Panc1 (cell line): ENCODE measurements at regions not wholly inside any gene's neighbourhood (a gene's known extent, or its start where the extent isn't known, plus 50 kb on each side); places are given as distances from the start of the nearest gene placed in this dataset.

Experiments
- ATAC-seq: fragments of 200-7000 bp; cut with Tn5 transposase; 2 replicates; pipeline ENCODE4 v1.9.1; 2020; ENCODE audit warnings: mild to moderate bottlenecking, moderate library complexity
- BruUV-seq: library from RNA; stranded (reverse); fragments of 400-500 nt; replicated peaks from 2 replicates; lab custom pipeline; 2021; lab: Mats Ljungman, UMichigan
- CTCF ChIA-PET: fragments of 300-600 bp; sonication (Branson Sonifier 250); formaldehyde crosslinking; loops from one replicate; lab custom pipeline; 2022; ENCODE audit warnings: antibody characterized with exemption; lab: Charles Lee
- POLR2A ChIA-PET: fragments of 300-600 bp; sonication (Branson Sonifier 250); formaldehyde crosslinking; loops from one replicate; lab custom pipeline; 2022; ENCODE audit warnings: antibody characterized with exemption; lab: Charles Lee
- DNase-seq: peaks from one replicate; pipeline ENCODE4 v3.0.0-alpha.2; 2010; ENCODE audit warnings: low read depth, low spot score
- H3K27ac ChIP-seq: 2 replicates; pipeline ENCODE4 v1.5.1; 2011; ENCODE audit warnings: mild to moderate bottlenecking, low read length, inconsistent platforms
- H3K27me3 ChIP-seq: fragments of 200-500 bp; sonication (Bioruptor generic); 2 replicates; pipeline ENCODE4 v1.6.0; 2014; ENCODE audit warnings: low read length, inconsistent platforms; ENCODE audit not compliant: control insufficient read depth, insufficient read depth
- H3K36me3 ChIP-seq: fragments of 200-500 bp; sonication (Bioruptor generic); 2 replicates; pipeline ENCODE4 v1.5.1; 2014; ENCODE audit warnings: inconsistent platforms, mild to moderate bottlenecking, low read length, moderate library complexity; ENCODE audit not compliant: control insufficient read depth, insufficient read depth
- H3K4me1 ChIP-seq: 2 replicates; pipeline ENCODE4 v1.5.1; 2011; ENCODE audit warnings: inconsistent platforms, mild to moderate bottlenecking, low read length, moderate library complexity; ENCODE audit not compliant: control insufficient read depth, insufficient read depth
- H3K4me3 ChIP-seq, 2 experiments: 2 replicates each; pipeline ENCODE4 v1.5.1; 2011 to 2012; ENCODE audit warnings: low read depth in 2 of 2, low read length in 2 of 2, mild to moderate bottlenecking in 2 of 2, inconsistent platforms in 1 of 2, moderate library complexity in 1 of 2
- H3K9me3 ChIP-seq: fragments of 200-500 bp; sonication (Bioruptor generic); 2 replicates; pipeline ENCODE4 v1.5.1; 2014; ENCODE audit warnings: low read depth, mild to moderate bottlenecking, inconsistent platforms, low read length, moderate library complexity; ENCODE audit not compliant: control insufficient read depth, insufficient read depth
- CTCF ChIP-seq: fragments of 450-650 bp; IDR thresholded peaks from 2 replicates; pipeline ENCODE4 v1.5.1; 2017; ENCODE audit warnings: mild to moderate bottlenecking
- POLR2AphosphoS5 ChIP-seq: IDR thresholded peaks from 2 replicates; pipeline ENCODE4 v1.6.1; 2012; ENCODE audit warnings: mild to moderate bottlenecking, low read depth, low read length, moderate library complexity
- REST ChIP-seq, 2 experiments: IDR thresholded peaks; 2 replicates each; pipeline ENCODE4 v1.6.1; 2011 to 2012; ENCODE audit warnings: low read depth in 2 of 2, control low read depth in 1 of 2, low read length in 1 of 2, mild to moderate bottlenecking in 1 of 2, moderate library complexity in 1 of 2; ENCODE audit not compliant: insufficient read depth in 1 of 2
- SIN3A ChIP-seq: IDR thresholded peaks from 2 replicates; pipeline ENCODE4 v1.6.1; 2012; ENCODE audit warnings: low read depth, mild to moderate bottlenecking, low read length, moderate library complexity, borderline replicate concordance; ENCODE audit not compliant: insufficient read depth
- TCF7L2 ChIP-seq: IDR thresholded peaks from 2 replicates; pipeline ENCODE4 v1.6.1; 2011; ENCODE audit warnings: mild to moderate bottlenecking, low read depth, low read length, inconsistent platforms
- in situ Hi-C: cut with HindIII; loops from 2 replicates; pipeline ENCODE4 v1.10.0; 2016; ENCODE audit warnings: low sequenced_read_pairs, low pct_unique_long_range_greater_than_20kb
- intact Hi-C: fragments of 100-400 bp; cut with micrococcal nuclease; formaldehyde crosslinking; loops from one replicate; pipeline ENCODE4 v1.10.0; 2022; ENCODE audit not compliant: unreplicated experiment

- POLR2A ChIA-PET, result no interaction called here
- TF ChIP-seq POLR2AphosphoS5 (no peak), REST (IDR thresholded peaks at IDR 0.05; ENCODE audit: insufficient read depth in 1 of 2, low read depth in 2 of 2, low read length in 1 of 2) (no peak), CTCF (no peak), SIN3A (no peak), TCF7L2 (no peak)
- Histone ChIP-seq H3K36me3 (no peaks in the 10 kb centered on the region), H3K4me1 (no peaks in the 10 kb centered on the region), H3K27me3 (no peaks in the 10 kb centered on the region), H3K9me3 (no peaks in the 10 kb centered on the region), H3K4me3 (no peak overlapping the region), H3K27ac (no peak overlapping the region)
- BruUV-seq, result no TSS peak
- ATAC-seq (no peak), DNase-seq (no peak)
- CTCF ChIA-PET, result no interaction called here
- in situ Hi-C loops (no loop called here), intact Hi-C loops (no loop called here)
Measured at GRCh38 chr1:118563981-118564951, 379.2 kb upstream of the SPAG17 start.

GRCh38 chr1:118558933-118559332, 373.9 kb upstream of the SPAG17 start:
- DNase-seq, result no peak
- Histone ChIP-seq H3K27ac (no peak overlapping the region), H3K36me3 (no peaks in the 10 kb centered on the region), H3K4me3 (no peak overlapping the region), H3K9me3 (no peaks in the 10 kb centered on the region), H3K4me1 (no peaks in the 10 kb centered on the region), H3K27me3 (no peaks in the 10 kb centered on the region)
- POLR2A ChIA-PET, result no interaction called here
- intact Hi-C loops, result no loop called here
- ATAC-seq, result no peak
- in situ Hi-C loops, result no loop called here
- TF ChIP-seq REST (IDR thresholded peaks at IDR 0.05; ENCODE audit: insufficient read depth in 1 of 2, low read depth in 2 of 2, low read length in 1 of 2), result no peak
- TF ChIP-seq TCF7L2, result no peak
- TF ChIP-seq POLR2AphosphoS5, result no peak
- no peak for TF ChIP-seq SIN3A
- no peak for TF ChIP-seq CTCF
- BruUV-seq, result no TSS peak
- CTCF ChIA-PET, result no interaction called here
